ENCODE measurements at regions not wholly inside any gene's neighbourhood (a gene's known extent, or its start where the extent isn't known, plus 50 kb on each side); places are given as distances from the start of the nearest gene placed in this dataset.

DNA sequence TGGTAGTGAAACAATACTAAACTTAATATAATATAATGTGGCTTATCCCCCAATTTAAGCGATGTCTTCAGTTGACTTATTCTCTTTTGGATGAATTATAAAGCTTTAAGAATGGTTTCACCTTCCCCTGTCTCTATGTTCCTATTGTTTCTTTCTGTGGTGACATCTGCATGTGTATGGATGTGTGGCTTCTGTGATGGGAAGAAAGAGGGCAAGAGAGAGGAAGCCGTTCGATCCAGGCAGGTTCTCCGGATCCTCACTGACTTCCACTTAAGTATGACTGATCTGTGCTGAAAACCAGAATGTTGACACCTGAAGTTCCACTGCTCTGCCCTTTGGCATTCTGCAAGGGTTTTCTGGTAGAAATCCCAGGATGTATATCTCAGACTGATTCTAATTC is 1150.8 kb downstream of the STPG2 start:
- no peak overlapping the region for H3K27ac ChIP-seq
- TF ChIP-seq, protein P1, sequence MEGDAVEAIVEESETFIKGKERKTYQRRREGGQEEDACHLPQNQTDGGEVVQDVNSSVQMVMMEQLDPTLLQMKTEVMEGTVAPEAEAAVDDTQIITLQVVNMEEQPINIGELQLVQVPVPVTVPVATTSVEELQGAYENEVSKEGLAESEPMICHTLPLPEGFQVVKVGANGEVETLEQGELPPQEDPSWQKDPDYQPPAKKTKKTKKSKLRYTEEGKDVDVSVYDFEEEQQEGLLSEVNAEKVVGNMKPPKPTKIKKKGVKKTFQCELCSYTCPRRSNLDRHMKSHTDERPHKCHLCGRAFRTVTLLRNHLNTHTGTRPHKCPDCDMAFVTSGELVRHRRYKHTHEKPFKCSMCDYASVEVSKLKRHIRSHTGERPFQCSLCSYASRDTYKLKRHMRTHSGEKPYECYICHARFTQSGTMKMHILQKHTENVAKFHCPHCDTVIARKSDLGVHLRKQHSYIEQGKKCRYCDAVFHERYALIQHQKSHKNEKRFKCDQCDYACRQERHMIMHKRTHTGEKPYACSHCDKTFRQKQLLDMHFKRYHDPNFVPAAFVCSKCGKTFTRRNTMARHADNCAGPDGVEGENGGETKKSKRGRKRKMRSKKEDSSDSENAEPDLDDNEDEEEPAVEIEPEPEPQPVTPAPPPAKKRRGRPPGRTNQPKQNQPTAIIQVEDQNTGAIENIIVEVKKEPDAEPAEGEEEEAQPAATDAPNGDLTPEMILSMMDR (conservative IDR thresholded peaks at IDR 0.05) = no peak

DNA sequence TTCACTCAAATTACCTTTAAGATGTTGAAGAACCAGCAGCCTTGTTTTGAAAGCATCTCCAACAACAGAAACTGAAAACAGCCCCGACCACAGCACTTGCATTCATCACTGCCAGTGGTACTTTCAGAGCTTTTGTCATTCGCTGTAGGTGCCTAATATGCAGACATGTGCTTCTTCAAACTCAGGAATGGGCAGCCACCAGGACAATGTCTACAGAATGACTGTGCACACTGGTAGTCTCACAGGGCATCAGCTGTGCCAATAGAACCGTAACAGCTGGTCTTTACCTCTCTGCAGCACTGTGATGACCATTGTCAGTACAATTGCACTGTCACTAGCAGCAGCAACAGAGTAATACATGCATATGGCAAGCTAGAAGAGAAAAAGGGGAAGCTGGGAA is 1149.7 kb downstream of the STPG2 start:
- H3K27ac ChIP-seq = no peak overlapping the region
- TF ChIP-seq, protein P1 (conservative IDR thresholded peaks at IDR 0.05) = no peak

DNA sequence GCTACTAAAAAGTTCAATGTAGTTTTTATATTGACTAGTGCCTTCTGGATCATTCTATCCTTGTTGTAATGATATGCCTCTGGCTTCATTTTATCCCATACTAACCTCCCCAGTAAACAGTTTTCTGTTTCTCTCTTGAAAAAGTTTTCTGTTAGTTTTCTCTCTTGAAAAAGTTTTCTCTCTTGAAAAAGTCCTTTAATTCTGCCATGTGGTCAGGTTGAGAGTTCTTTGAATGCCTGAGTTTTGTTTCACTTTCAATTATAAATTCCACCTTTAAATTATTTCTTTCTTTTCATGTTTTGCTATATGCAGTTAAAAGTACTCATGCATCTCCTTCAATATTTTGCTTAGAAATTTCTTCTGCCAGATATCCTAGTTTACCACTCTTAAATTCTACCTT is 1139.6 kb downstream of the STPG2 start:
- TF ChIP-seq, protein P1 (conservative IDR thresholded peaks at IDR 0.05) = no peak
- H3K27ac ChIP-seq = no peak overlapping the region

DNA sequence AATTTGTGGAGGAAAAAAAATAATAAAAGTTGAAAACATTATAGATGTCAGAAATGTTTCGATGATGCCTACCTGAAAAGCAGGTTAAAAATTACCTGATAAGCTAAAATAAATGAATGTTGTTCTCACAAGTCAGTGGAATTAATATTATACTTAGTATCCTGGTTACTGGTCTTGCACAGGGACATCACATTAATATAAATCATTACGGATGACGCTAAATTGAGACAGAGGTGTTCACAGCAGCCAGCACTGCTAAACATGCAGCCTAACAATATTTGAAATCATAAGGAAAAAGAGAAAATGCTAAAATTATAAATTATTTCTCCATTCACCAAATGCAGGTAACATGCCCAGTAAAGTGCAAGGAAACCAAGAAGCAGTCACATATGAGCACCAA is 1130.0 kb downstream of the STPG2 start:
- H3K27ac ChIP-seq = no peak overlapping the region
- TF ChIP-seq, protein P1 (conservative IDR thresholded peaks at IDR 0.05) = no peak

DNA sequence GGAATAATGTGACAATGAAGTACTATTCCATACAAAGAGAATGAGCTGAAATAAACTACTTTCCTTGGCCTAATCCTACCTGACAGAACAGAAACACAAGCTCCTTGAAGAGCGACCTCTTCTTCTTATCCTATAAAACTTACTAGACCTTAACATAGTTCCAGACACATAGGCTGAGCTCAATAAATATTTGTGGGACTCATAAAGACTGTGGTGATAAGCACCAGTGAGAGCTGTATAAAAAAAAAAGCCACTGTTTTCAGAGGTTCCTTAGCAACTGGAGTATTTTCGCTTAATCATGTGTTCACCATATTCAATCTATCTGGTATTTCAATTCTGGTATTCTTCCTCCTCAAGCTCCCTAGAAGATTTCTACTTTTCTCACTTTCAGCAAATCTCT is 1129.6 kb downstream of the STPG2 start:
- no peak overlapping the region for H3K27ac ChIP-seq
- TF ChIP-seq, protein P1 (conservative IDR thresholded peaks at IDR 0.05) = no peak

DNA sequence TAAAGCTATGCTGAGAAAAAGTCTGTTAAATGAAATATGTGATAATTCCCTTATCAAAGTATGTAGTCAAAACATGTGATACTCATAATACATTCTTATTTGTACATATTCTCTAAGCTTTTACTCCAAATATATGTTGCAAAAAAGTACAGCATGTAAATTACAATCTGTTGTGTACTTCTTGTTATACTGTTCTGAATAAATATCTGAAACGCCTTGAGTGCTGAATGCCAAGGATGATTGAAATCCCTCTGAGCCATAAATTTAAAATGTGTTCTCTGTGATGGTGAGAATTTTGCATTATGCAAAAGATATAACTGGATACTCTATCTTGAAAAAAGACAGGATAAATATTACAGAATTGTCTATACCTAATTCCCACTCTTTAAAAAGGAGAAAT is 1128.0 kb downstream of the STPG2 start:
- H3K27ac ChIP-seq = no peak overlapping the region
- TF ChIP-seq, protein P1 (conservative IDR thresholded peaks at IDR 0.05) = no peak

DNA sequence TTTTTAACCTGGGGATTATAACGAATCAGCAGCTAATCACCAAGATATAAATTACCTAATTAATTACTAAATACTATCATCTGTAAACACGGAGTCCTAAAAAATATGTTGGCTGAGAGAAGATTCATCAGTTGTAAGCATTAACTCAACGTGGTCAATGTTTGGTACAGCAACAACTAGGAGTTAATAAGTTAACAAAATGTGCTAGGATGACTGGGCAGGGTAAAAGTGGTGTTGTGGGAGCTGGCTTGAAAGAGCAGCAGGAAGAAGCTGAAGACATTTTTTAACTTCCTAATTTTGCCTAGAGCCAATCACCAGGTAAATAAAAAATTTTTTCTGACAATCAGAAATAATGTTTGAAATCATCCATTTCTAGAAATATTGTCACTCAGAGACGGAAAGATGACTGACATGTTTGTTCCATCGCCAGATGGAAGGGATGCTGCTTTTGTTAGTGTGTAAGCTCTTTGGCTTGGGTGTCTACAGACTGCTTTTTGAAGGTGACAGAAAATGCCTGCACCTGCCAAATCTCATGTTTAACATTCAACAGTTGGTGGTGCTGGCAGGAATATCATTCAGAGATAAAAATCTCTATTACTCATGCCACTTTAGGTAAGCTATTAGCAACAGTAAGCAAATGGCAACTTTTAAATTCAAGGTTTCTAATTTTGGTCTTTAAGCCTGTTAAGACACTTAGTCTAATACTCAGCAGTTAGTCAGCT is 1126.9 kb downstream of the STPG2 start:
- H3K27ac ChIP-seq = no peak overlapping the region
- TF ChIP-seq, protein P1 (conservative IDR thresholded peaks at IDR 0.05) = no peak
